Transverse colon (tissue), 4 donors: ENCODE measurements at regions not wholly inside any gene's neighbourhood (a gene's known extent, or its start where the extent isn't known, plus 50 kb on each side); places are given as distances from the start of the nearest gene placed in this dataset.

Experiments used
- DNase-seq: peaks from one replicate; pipeline ENCODE4 v3.0.0-alpha.2; 2019
- H3K27ac ChIP-seq, 4 donors: fragments of 200-600 bp; sonication (generic); 2 replicates each; pipeline ENCODE4 v1.5.1; 2016 to 2018; ENCODE audit warnings: inconsistent platforms in 4 of 4
- H3K27me3 ChIP-seq: fragments of 200-600 bp; sonication (generic); 2 replicates; pipeline ENCODE4 v1.5.1; 2017; ENCODE audit warnings: inconsistent platforms
- H3K36me3 ChIP-seq, 4 donors: fragments of 200-600 bp; sonication (generic); 2 replicates each; pipeline ENCODE4 v1.5.1; 2017 to 2019; ENCODE audit warnings: inconsistent platforms in 4 of 4
- H3K4me1 ChIP-seq, 4 donors: fragments of 200-600 bp; sonication (generic); 2 replicates each; pipeline ENCODE4 v1.5.1; 2017 to 2020; ENCODE audit warnings: inconsistent platforms in 4 of 4
- H3K4me3 ChIP-seq, 4 donors: fragments of 200-600 bp; sonication (generic); 1 replicate in 1 of 4; 2 replicates in 3 of 4; pipeline versions ENCODE4 v1.5.1 to v1.6.1; 2017 to 2019; ENCODE audit warnings: inconsistent platforms in 4 of 4
- H3K9me3 ChIP-seq, 2 donors: fragments of 200-600 bp; sonication (generic); 2 replicates each; pipeline ENCODE4 v1.5.1; 2017 to 2019; ENCODE audit warnings: inconsistent platforms in 2 of 2
- EP300 ChIP-seq: sonication (generic); formaldehyde crosslinking; IDR thresholded peaks from one replicate; pipeline ENCODE4 v1.6.1; 2017; ENCODE audit warnings: antibody characterized with exemption, low read depth
- POLR2A ChIP-seq: fragments of 450-650 bp; IDR thresholded peaks from one replicate; pipeline ENCODE4 v1.6.1; 2016; ENCODE audit warnings: antibody characterized with exemption, mild to moderate bottlenecking, moderate library complexity
- POLR2AphosphoS5 ChIP-seq, 3 donors: sonication (generic); formaldehyde crosslinking; IDR thresholded peaks; one replicate each; pipeline ENCODE4 v1.6.1; 2016; ENCODE audit warnings: antibody characterized with exemption in 3 of 3
- WGBS, 2 donors: methylation state at CpG; one replicate each; pipeline ENCODE4 v1.1.5; 2018; ENCODE audit warnings: low coverage in 1 of 2; 5-methylcytosine and 5-hydroxymethylcytosine counted together
- in situ Hi-C, 4 donors: fragments of 200-750 bp; cut with MboI; loops; one replicate each; pipeline versions ENCODE4 v1.15.0 to v1.15.1; 2017; ENCODE audit warnings: low sequenced_read_pairs in 3 of 4, low pct_ligation_motif_present in 1 of 4, low pct_unique_long_range_greater_than_20kb in 1 of 4
- intact Hi-C: fragments of 100-400 bp; cut with DNase I; formaldehyde crosslinking; loops from one replicate; pipeline ENCODE4 v1.15.1; 2023; ENCODE audit warnings: low total_unique reads
- TF ChIP-seq, protein P1 (sequence below), 5 experiments: fragments of 200-600 bp in 3 of 5; fragments of 450-650 bp in 2 of 5; sonication (generic) in 3 of 5; IDR thresholded peaks; 1 replicate in 2 of 5; 2 replicates in 3 of 5; pipeline ENCODE4 v1.5.1; 2016 to 2017; ENCODE audit warnings: antibody characterized with exemption in 5 of 5, inconsistent platforms in 3 of 5, mild to moderate bottlenecking in 2 of 5, moderate library complexity in 1 of 5

- intact Hi-C loops: no loop called here
- no peaks in the 10 kb centered on the region for H3K9me3 ChIP-seq
- DNase-seq: no peak
- no peaks in the 10 kb centered on the region for H3K27me3 ChIP-seq
- no peaks in the 10 kb centered on the region for H3K36me3 ChIP-seq
- in situ Hi-C loops: no loop called here
- no peak overlapping the region for H3K4me3 ChIP-seq
- TF ChIP-seq, protein P1, sequence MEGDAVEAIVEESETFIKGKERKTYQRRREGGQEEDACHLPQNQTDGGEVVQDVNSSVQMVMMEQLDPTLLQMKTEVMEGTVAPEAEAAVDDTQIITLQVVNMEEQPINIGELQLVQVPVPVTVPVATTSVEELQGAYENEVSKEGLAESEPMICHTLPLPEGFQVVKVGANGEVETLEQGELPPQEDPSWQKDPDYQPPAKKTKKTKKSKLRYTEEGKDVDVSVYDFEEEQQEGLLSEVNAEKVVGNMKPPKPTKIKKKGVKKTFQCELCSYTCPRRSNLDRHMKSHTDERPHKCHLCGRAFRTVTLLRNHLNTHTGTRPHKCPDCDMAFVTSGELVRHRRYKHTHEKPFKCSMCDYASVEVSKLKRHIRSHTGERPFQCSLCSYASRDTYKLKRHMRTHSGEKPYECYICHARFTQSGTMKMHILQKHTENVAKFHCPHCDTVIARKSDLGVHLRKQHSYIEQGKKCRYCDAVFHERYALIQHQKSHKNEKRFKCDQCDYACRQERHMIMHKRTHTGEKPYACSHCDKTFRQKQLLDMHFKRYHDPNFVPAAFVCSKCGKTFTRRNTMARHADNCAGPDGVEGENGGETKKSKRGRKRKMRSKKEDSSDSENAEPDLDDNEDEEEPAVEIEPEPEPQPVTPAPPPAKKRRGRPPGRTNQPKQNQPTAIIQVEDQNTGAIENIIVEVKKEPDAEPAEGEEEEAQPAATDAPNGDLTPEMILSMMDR (IDR thresholded peaks at IDR 0.05): no peak
- TF ChIP-seq EP300 (no peak), POLR2A (no peak), POLR2AphosphoS5 (IDR thresholded peaks at IDR 0.05) (no peak)
- WGBS, 2 donors: 43 to 65% methylated on average over 4 to 14 of the region's 14 CpGs
- H3K4me1 ChIP-seq: no peaks in the 10 kb centered on the region
- no peak overlapping the region for H3K27ac ChIP-seq
Observed at GRCh38 chr10:70963271-70963670, 74.9 kb upstream of the PCBD1 start.

GRCh38 chr10:70964245-70964644 lies 75.9 kb upstream of the PCBD1 start:
- in situ Hi-C loops (no loop called here), intact Hi-C loops (no loop called here)
- TF ChIP-seq POLR2AphosphoS5 (IDR thresholded peaks at IDR 0.05) (no peak), EP300 (no peak), POLR2A (no peak)
- TF ChIP-seq, protein P1 (IDR thresholded peaks at IDR 0.05): no peak
- no peak for DNase-seq
- no peaks in the 10 kb centered on the region for H3K36me3 ChIP-seq
- no peak overlapping the region for H3K4me3 ChIP-seq
- no peaks in the 10 kb centered on the region for H3K27me3 ChIP-seq
- H3K27ac ChIP-seq: no peak overlapping the region
- 75 to 83% methylated on average over 4 to 5 of the region's 5 CpGs for WGBS, 2 donors
- H3K4me1 ChIP-seq: no peaks in the 10 kb centered on the region
- no peaks in the 10 kb centered on the region for H3K9me3 ChIP-seq

DNA sequence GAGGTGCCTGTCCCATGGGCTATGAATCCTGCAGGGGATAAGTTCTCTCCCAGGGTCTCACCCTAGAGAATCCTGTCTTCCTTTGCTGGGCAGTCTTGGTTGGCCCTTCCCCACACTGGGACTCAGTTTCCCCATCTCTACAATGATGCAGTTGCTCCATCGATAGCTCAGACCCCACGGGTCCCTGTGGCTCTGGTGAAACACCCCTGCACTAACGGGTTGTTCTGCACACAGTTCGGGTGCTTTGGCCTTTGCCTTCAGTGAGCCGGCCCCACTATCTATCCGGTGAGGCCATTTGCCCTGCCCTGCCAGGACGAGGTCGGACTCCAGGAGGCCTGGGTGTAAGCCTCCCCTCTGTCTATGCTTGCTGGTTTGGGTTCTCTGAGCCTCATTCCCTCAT lies 76.5 kb upstream of the PCBD1 start:
- no peaks in the 10 kb centered on the region for H3K9me3 ChIP-seq
- in situ Hi-C loops: no loop called here
- H3K4me1 ChIP-seq: no peaks in the 10 kb centered on the region
- 81% methylated on average over 8 of the region's 8 CpGs; no CpG with 5 or more reads in 1 of the 2 donors for WGBS, 2 donors
- no peak overlapping the region for H3K4me3 ChIP-seq
- no peaks in the 10 kb centered on the region for H3K36me3 ChIP-seq
- no peak for DNase-seq
- no peaks in the 10 kb centered on the region for H3K27me3 ChIP-seq
- TF ChIP-seq POLR2AphosphoS5 (IDR thresholded peaks at IDR 0.05): no peak
- TF ChIP-seq EP300: no peak
- TF ChIP-seq, protein P1 (IDR thresholded peaks at IDR 0.05): no peak
- intact Hi-C loops: no loop called here
- H3K27ac ChIP-seq: no peak overlapping the region

DNA sequence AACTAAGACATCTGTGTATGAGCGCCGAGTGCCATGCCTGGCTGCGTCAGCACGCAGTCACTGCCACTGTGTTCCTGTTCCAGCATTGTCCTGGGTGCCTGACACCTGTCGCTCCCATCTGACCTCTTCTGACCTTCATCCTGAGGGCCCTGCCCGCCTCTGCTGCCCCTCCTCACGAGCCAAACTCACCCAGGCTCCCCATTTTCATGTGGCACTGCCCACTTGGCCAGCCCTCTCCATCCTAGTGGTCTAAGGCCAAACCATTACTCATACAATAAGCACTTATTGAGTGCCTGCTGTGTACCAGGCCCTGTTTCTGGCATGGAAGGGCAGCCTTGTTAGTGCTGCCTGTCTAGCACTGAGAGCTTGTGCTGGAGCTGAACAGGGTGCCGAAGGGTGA lies 77.2 kb upstream of the PCBD1 start:
- no peaks in the 10 kb centered on the region for H3K27me3 ChIP-seq
- intact Hi-C loops: no loop called here
- whole genome bisulfite sequencing, 2 donors: 83% methylated on average over 8 of the region's 8 CpGs; no CpG with 5 or more reads in 1 of the 2 donors
- no peak overlapping the region for H3K27ac ChIP-seq
- in situ Hi-C loops: no loop called here
- H3K9me3 ChIP-seq: no peaks in the 10 kb centered on the region
- DNase-seq: no peak
- no peaks in the 10 kb centered on the region for H3K4me1 ChIP-seq
- H3K36me3 ChIP-seq: no peaks in the 10 kb centered on the region
- H3K4me3 ChIP-seq: no peak overlapping the region
- TF ChIP-seq POLR2AphosphoS5 (IDR thresholded peaks at IDR 0.05): no peak
- TF ChIP-seq, protein P1 (IDR thresholded peaks at IDR 0.05): no peak
- TF ChIP-seq EP300: no peak
- TF ChIP-seq POLR2A: no peak
